ENCODE measurements at regions not wholly inside any gene's neighbourhood (a gene's known extent, or its start where the extent isn't known, plus 50 kb on each side); places are given as distances from the start of the nearest gene placed in this dataset.

DNA sequence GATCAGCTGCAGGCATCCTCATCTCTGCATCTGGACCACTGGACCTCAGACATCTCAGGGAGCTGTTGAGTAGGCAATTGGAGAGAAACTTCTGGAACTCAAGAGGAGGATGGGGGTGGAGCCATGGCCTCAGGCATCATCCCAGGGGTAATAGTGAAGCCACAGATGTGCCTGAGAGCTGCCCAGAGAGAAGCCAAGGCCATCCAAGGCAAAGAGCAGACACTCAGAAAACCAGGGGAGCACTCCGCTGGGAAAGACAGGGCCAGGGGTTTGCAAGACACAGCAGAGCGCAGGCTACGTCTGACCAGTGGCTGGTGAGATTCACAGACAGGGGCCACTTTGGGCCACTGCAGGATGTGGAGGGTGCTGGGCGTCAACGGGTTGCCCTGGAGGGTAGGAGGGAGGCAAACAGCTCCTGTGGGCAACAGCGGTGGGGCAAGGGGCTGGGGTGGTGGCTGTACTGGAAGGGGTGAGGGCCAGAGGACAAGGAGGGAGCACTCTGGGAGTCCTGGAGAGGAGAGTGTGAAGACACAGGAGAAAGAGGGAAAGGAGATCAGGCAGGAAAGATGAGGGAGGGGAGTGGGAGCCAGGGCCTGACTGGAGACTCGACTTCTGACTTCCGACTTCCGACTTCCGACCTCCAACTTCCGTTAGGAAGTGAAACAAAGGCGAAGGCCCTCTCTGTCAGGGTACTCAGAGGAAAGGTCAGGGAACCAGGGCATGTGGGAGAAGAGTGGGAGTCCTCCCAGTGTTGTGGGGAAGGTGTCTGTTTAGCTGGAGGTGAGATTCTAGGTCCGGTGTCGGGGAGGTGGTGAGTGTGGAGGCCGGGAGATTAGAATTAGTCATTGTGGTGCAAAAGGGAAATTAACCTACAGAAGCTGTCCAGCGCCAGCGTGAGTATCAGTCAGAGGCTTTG lies 69.7 kb upstream of the ANTXRL start (continued):
- TF ChIP-seq SAFB (IDR thresholded peaks at IDR 0.05; ENCODE audit: borderline replicate concordance, low read depth, low read length), result no peak
- no peak for TF ChIP-seq ZKSCAN3 (CRISPR knock-in tag; IDR thresholded peaks at IDR 0.05)
- TF ChIP-seq, protein P1, sequence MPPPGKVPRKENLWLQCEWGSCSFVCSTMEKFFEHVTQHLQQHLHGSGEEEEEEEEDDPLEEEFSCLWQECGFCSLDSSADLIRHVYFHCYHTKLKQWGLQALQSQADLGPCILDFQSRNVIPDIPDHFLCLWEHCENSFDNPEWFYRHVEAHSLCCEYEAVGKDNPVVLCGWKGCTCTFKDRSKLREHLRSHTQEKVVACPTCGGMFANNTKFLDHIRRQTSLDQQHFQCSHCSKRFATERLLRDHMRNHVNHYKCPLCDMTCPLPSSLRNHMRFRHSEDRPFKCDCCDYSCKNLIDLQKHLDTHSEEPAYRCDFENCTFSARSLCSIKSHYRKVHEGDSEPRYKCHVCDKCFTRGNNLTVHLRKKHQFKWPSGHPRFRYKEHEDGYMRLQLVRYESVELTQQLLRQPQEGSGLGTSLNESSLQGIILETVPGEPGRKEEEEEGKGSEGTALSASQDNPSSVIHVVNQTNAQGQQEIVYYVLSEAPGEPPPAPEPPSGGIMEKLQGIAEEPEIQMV (tag; conservative IDR thresholded peaks at IDR 0.05; ENCODE audit: low read depth), result no peak
- TF ChIP-seq RFX7 (CRISPR knock-in tag; IDR thresholded peaks at IDR 0.05), result no peak
- TF ChIP-seq ZNF175 (CRISPR knock-in tag; IDR thresholded peaks at IDR 0.05; ENCODE audit: low read depth), result peak; percentile 84
- TF ChIP-seq SUPT5H (IDR thresholded peaks at IDR 0.05), result no peak
- no peak for TF ChIP-seq TCF7L2 (IDR thresholded peaks at IDR 0.05; ENCODE audit: low read depth, low read length)
- TF ChIP-seq PHF20 (IDR thresholded peaks at IDR 0.05; ENCODE audit: partially characterized antibody), result peak; percentile 61
- peak; percentile 99 for TF ChIP-seq EGR1 (conservative IDR thresholded peaks at IDR 0.05)
- no peak for TF ChIP-seq NFIX (CRISPR knock-in tag; IDR thresholded peaks at IDR 0.05; ENCODE audit: low read depth)
- 0 out of 4 replicates have a peak, but pooled peaks of 1 of the 2 experiments have one; percentile 60 for TF ChIP-seq KDM4B (IDR thresholded peaks at IDR 0.05; ENCODE audit: borderline replicate concordance in 2 of 2, low read depth in 1 of 2)
- peak; percentile 88 for TF ChIP-seq ZNF75A (CRISPR knock-in tag; IDR thresholded peaks at IDR 0.05)
- TF ChIP-seq, protein P2, sequence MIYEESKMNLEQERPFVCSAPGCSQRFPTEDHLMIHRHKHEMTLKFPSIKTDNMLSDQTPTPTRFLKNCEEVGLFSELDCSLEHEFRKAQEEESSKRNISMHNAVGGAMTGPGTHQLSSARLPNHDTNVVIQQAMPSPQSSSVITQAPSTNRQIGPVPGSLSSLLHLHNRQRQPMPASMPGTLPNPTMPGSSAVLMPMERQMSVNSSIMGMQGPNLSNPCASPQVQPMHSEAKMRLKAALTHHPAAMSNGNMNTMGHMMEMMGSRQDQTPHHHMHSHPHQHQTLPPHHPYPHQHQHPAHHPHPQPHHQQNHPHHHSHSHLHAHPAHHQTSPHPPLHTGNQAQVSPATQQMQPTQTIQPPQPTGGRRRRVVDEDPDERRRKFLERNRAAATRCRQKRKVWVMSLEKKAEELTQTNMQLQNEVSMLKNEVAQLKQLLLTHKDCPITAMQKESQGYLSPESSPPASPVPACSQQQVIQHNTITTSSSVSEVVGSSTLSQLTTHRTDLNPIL (CRISPR knock-in tag; IDR thresholded peaks at IDR 0.05), result no peak
- TF ChIP-seq, protein P3, sequence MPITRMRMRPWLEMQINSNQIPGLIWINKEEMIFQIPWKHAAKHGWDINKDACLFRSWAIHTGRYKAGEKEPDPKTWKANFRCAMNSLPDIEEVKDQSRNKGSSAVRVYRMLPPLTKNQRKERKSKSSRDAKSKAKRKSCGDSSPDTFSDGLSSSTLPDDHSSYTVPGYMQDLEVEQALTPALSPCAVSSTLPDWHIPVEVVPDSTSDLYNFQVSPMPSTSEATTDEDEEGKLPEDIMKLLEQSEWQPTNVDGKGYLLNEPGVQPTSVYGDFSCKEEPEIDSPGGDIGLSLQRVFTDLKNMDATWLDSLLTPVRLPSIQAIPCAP (CRISPR knock-in tag; IDR thresholded peaks at IDR 0.05; ENCODE audit: borderline replicate concordance), result no peak
- peak; percentile 56; the same call in 1 of the 2 replicates for TF ChIP-seq CREB1 (IDR thresholded peaks at IDR 0.05)
- no peak for TF ChIP-seq CREB1 (CRISPR knock-in tag; IDR thresholded peaks at IDR 0.05)
- TF ChIP-seq, protein P4, sequence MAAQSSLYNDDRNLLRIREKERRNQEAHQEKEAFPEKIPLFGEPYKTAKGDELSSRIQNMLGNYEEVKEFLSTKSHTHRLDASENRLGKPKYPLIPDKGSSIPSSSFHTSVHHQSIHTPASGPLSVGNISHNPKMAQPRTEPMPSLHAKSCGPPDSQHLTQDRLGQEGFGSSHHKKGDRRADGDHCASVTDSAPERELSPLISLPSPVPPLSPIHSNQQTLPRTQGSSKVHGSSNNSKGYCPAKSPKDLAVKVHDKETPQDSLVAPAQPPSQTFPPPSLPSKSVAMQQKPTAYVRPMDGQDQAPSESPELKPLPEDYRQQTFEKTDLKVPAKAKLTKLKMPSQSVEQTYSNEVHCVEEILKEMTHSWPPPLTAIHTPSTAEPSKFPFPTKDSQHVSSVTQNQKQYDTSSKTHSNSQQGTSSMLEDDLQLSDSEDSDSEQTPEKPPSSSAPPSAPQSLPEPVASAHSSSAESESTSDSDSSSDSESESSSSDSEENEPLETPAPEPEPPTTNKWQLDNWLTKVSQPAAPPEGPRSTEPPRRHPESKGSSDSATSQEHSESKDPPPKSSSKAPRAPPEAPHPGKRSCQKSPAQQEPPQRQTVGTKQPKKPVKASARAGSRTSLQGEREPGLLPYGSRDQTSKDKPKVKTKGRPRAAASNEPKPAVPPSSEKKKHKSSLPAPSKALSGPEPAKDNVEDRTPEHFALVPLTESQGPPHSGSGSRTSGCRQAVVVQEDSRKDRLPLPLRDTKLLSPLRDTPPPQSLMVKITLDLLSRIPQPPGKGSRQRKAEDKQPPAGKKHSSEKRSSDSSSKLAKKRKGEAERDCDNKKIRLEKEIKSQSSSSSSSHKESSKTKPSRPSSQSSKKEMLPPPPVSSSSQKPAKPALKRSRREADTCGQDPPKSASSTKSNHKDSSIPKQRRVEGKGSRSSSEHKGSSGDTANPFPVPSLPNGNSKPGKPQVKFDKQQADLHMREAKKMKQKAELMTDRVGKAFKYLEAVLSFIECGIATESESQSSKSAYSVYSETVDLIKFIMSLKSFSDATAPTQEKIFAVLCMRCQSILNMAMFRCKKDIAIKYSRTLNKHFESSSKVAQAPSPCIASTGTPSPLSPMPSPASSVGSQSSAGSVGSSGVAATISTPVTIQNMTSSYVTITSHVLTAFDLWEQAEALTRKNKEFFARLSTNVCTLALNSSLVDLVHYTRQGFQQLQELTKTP (IDR thresholded peaks at IDR 0.05; ENCODE audit: low read depth in 1 of 2, partially characterized antibody in 2 of 2), result peak; percentile 41 to 56

All from K562 (cell line).